A549 (cell line): ENCODE measurements at regions not wholly inside any gene's neighbourhood (a gene's known extent, or its start where the extent isn't known, plus 50 kb on each side); places are given as distances from the start of the nearest gene placed in this dataset.

Source experiments
- ATAC-seq, 2 experiments: fragments of 200-7000 bp in 1 of 2; fragments of >200 bp in 1 of 2; cut with Nextera tagmentation in 1 of 2; cut with Tn5 transposase in 1 of 2; 3 replicates each; pipeline versions ENCODE4 v1.8.0 to v1.9.1; 2018 to 2020; ENCODE audit warnings: mild to moderate bottlenecking in 1 of 2, moderate library complexity in 1 of 2
- CTCF ChIA-PET: fragments of 300-600 bp; sonication (Branson Sonifier 250); formaldehyde crosslinking; extraction: SDS; loops from one replicate; lab custom pipeline; 2021; ENCODE audit warnings: antibody characterized with exemption, inconsistent platforms; lab: Yijun Ruan, JAX
- POLR2A ChIA-PET: fragments of 350-600 bp; formaldehyde crosslinking; extraction: SDS; loops from one replicate; lab custom pipeline; 2021; ENCODE audit warnings: antibody characterized with exemption, inconsistent platforms; lab: Yijun Ruan, JAX
- DNase-seq, 2 experiments: peaks; one replicate each; pipeline versions ENCODE4 v3.0.0 to v3.0.0-alpha.2; 2011 to 2016; ENCODE audit warnings: low read depth in 1 of 2, low spot score in 1 of 2
- FAIRE-seq: peaks from 2 replicates; lab custom pipeline; 2011; peaks lifted over from hg19 to GRCh38; lab: Jason Lieb, UNC
- H3K27ac ChIP-seq, 2 experiments: fragments of >200 bp; sonication (Bioruptor Twin); formaldehyde crosslinking; 3 replicates each; pipeline ENCODE4 v1.5.1; 2016 to 2017
- H3K4me1 ChIP-seq: fragments of >200 bp; sonication (Bioruptor Twin); formaldehyde crosslinking; 3 replicates; pipeline ENCODE4 v1.6.1; 2016
- H3K4me2 ChIP-seq: fragments of >200 bp; sonication (Bioruptor Twin); formaldehyde crosslinking; 3 replicates; pipeline ENCODE4 v1.6.1; 2016
- H3K4me3 ChIP-seq: fragments of >200 bp; sonication (Bioruptor Twin); formaldehyde crosslinking; 3 replicates; pipeline ENCODE4 v1.5.1; 2016
- H3K9me3 ChIP-seq: fragments of >200 bp; sonication (Bioruptor Twin); formaldehyde crosslinking; 3 replicates; pipeline ENCODE4 v1.6.1; 2016
- BHLHE40 ChIP-seq: IDR thresholded peaks from 2 replicates; pipeline ENCODE4 v1.6.1; 2012; ENCODE audit warnings: low read depth, low read length, inconsistent platforms
- CBX2 ChIP-seq: fragments of 200-600 bp; sonication (generic); IDR thresholded peaks from 2 replicates; pipeline ENCODE4 v1.6.1; 2016; ENCODE audit warnings: low read depth, mild to moderate bottlenecking, borderline replicate concordance
- CEBPB ChIP-seq, 2 experiments: fragments of >200 bp in 1 of 2; sonication (Bioruptor Twin) in 1 of 2; formaldehyde crosslinking in 1 of 2; IDR thresholded peaks; 2 replicates each; pipeline ENCODE4 v1.6.1; 2012 to 2016
- CHD4 ChIP-seq: fragments of 200-600 bp; sonication (generic); IDR thresholded peaks from 2 replicates; pipeline ENCODE4 v1.6.1; 2016; ENCODE audit warnings: antibody characterized with exemption, mild to moderate bottlenecking, borderline replicate concordance
- EHF ChIP-seq: fragments of 250-450 bp; sonication (Bioruptor Pico); IDR thresholded peaks from 2 replicates; pipeline ENCODE4 v1.5.0; 2020; ENCODE audit warnings: mild to moderate bottlenecking
- FOSL2 ChIP-seq, 2 experiments: fragments of 450-650 bp in 1 of 2; fragments of >200 bp in 1 of 2; sonication (Bioruptor Twin) in 1 of 2; formaldehyde crosslinking; IDR thresholded peaks; 2 replicates each; pipeline versions ENCODE4 v1.5.0 to v1.6.1; 2016 to 2020; ENCODE audit warnings: mild to moderate bottlenecking in 1 of 2, moderate library complexity in 1 of 2
- HMGXB4 ChIP-seq: fragments of 250-450 bp; sonication (Bioruptor Pico); IDR thresholded peaks from 2 replicates; pipeline ENCODE4 v1.5.0; 2021; ENCODE audit warnings: mild to moderate bottlenecking, moderate library complexity, borderline replicate concordance
- HOXA7 ChIP-seq: fragments of 250-450 bp; sonication (Bioruptor Pico); IDR thresholded peaks from 2 replicates; pipeline ENCODE4 v1.5.0; 2020; ENCODE audit warnings: mild to moderate bottlenecking, moderate library complexity
- JUN ChIP-seq, 2 experiments: fragments of >200 bp; sonication (Bioruptor Twin); formaldehyde crosslinking; IDR thresholded peaks; 2 replicates in 1 of 2; 3 replicates in 1 of 2; pipeline ENCODE4 v1.6.1; 2016 to 2017
- KDM1A ChIP-seq: fragments of 200-600 bp; sonication (generic); IDR thresholded peaks from 2 replicates; pipeline ENCODE4 v1.6.1; 2016; ENCODE audit warnings: low read depth, mild to moderate bottlenecking
- KDM5A ChIP-seq: fragments of 200-600 bp; sonication (generic); IDR thresholded peaks from 2 replicates; pipeline ENCODE4 v1.6.1; 2016; ENCODE audit warnings: antibody characterized with exemption, mild to moderate bottlenecking
- MAFK ChIP-seq: fragments of 450-650 bp; IDR thresholded peaks from 2 replicates; pipeline ENCODE4 v1.6.1; 2014; ENCODE audit not compliant: partially characterized antibody
- MAZ ChIP-seq: fragments of 150-350 bp; IDR thresholded peaks from 2 replicates; pipeline ENCODE4 v1.6.1; 2014; ENCODE audit warnings: antibody characterized with exemption, low read depth, low read length, borderline replicate concordance
- NFE2L2 ChIP-seq: fragments of 150-350 bp; conservative IDR thresholded peaks from 2 replicates; pipeline ENCODE4 v1.6.1; 2014; ENCODE audit warnings: low read length
- NR3C1 ChIP-seq: fragments of >200 bp; sonication (Bioruptor Twin); formaldehyde crosslinking; IDR thresholded peaks from 3 replicates; pipeline ENCODE4 v1.6.1; 2017
- PHF8 ChIP-seq: fragments of 200-600 bp; sonication (generic); IDR thresholded peaks from 2 replicates; pipeline ENCODE4 v1.6.1; 2016; ENCODE audit warnings: low read depth, mild to moderate bottlenecking, antibody characterized with exemption, moderate library complexity, borderline replicate concordance
- POLR2A ChIP-seq: IDR thresholded peaks from 2 replicates; pipeline ENCODE4 v1.6.1; 2012; ENCODE audit warnings: mild to moderate bottlenecking, low read length
- POLR2AphosphoS2 ChIP-seq: conservative IDR thresholded peaks from 2 replicates; pipeline ENCODE4 v1.6.1; 2012; ENCODE audit warnings: low read length, improper control_type of control experiment, inconsistent platforms
- RAD21 ChIP-seq, 2 experiments: fragments of >200 bp in 1 of 2; sonication (Bioruptor Twin) in 1 of 2; formaldehyde crosslinking in 1 of 2; IDR thresholded peaks in 1 of 2; conservative IDR thresholded peaks in 1 of 2; 2 replicates in 1 of 2; 3 replicates in 1 of 2; pipeline ENCODE4 v1.6.1; 2012 to 2018; ENCODE audit warnings: inconsistent platforms in 1 of 2
- RARB ChIP-seq: fragments of 250-450 bp; sonication (Bioruptor Pico); IDR thresholded peaks from 2 replicates; pipeline ENCODE4 v1.8.0; 2021; ENCODE audit warnings: mild to moderate bottlenecking, moderate library complexity
- RFX5 ChIP-seq: fragments of 450-650 bp; IDR thresholded peaks from 2 replicates; pipeline ENCODE4 v1.7.1; 2014; ENCODE audit warnings: antibody characterized with exemption, mild to moderate bottlenecking, moderate library complexity
- RNF2 ChIP-seq: fragments of 200-600 bp; sonication (generic); IDR thresholded peaks from 2 replicates; pipeline ENCODE4 v1.6.1; 2016; ENCODE audit warnings: low read depth, mild to moderate bottlenecking, antibody characterized with exemption, moderate library complexity, borderline replicate concordance
- SREBF2 ChIP-seq: fragments of 450-650 bp; IDR thresholded peaks from 2 replicates; pipeline ENCODE4 v1.6.1; 2014; ENCODE audit warnings: mild to moderate bottlenecking, moderate library complexity
- TP53 ChIP-seq: fragments of 250-450 bp; sonication (Bioruptor Pico); IDR thresholded peaks from 2 replicates; pipeline ENCODE4 v1.5.0; 2021; ENCODE audit warnings: mild to moderate bottlenecking, moderate library complexity
- ZC3H11A ChIP-seq: fragments of 450-650 bp; IDR thresholded peaks from 2 replicates; pipeline ENCODE4 v1.6.1; 2014; ENCODE audit warnings: antibody characterized with exemption, mild to moderate bottlenecking
- ZFP36 ChIP-seq: fragments of 450-650 bp; IDR thresholded peaks from 2 replicates; pipeline ENCODE4 v1.6.1; 2014; ENCODE audit warnings: borderline replicate concordance; ENCODE audit not compliant: partially characterized antibody
- WGBS: methylation state at CpG from one replicate; pipeline ENCODE4 v1.1.6; 2017; ENCODE audit errors: missing lambda C conversion rate; 5-methylcytosine and 5-hydroxymethylcytosine counted together
- TF ChIP-seq, protein P1 (sequence below): fragments of 250-450 bp; sonication (Bioruptor Pico); IDR thresholded peaks from 2 replicates; pipeline ENCODE4 v1.5.0; 2020; ENCODE audit warnings: low read depth, mild to moderate bottlenecking, moderate library complexity
- TF ChIP-seq, protein P2 (sequence below): fragments of 450-650 bp; IDR thresholded peaks from 2 replicates; pipeline ENCODE4 v1.6.1; 2014; ENCODE audit warnings: antibody characterized with exemption

GRCh38 chr17:69650881-69651280, 236.4 kb downstream of the MAP2K6 start:
- WGBS = 45% methylated on average over 5 of the region's 5 CpGs
- no peak overlapping the region for H3K4me3 ChIP-seq
- TF ChIP-seq POLR2A = no peak
- no peak for TF ChIP-seq BHLHE40
- no peak for TF ChIP-seq MAFK
- TF ChIP-seq ZFP36 = no peak
- no peak for TF ChIP-seq RFX5
- TF ChIP-seq KDM1A = no peak
- no peak for TF ChIP-seq CHD4
- no peak for TF ChIP-seq MAZ
- no peak for TF ChIP-seq FOSL2 (IDR thresholded peaks at IDR 0.05)
- no peak for TF ChIP-seq FOSL2 (CRISPR knock-in tag; IDR thresholded peaks at IDR 0.05)
- no peak for TF ChIP-seq ZC3H11A
- no peak for TF ChIP-seq HOXA7 (CRISPR knock-in tag)
- no peak for TF ChIP-seq EHF (CRISPR knock-in tag)
- no peak for TF ChIP-seq NR3C1
- no peak for TF ChIP-seq HMGXB4 (CRISPR knock-in tag)
- TF ChIP-seq POLR2AphosphoS2 = no peak
- TF ChIP-seq SREBF2 = no peak
- TF ChIP-seq RNF2 = no peak
- TF ChIP-seq PHF8 = no peak
- TF ChIP-seq TP53 (CRISPR knock-in tag) = no peak
- no peak overlapping the region for H3K4me2 ChIP-seq
- ChIA-PET POLR2A (no interaction called here), CTCF (no interaction called here)
- no peak overlapping the region for H3K27ac ChIP-seq
- peaks cover 9% of the 10 kb centered on the region for H3K4me1 ChIP-seq
- FAIRE-seq (no peak), ATAC-seq (no peak), DNase-seq (no peak)
- H3K9me3 ChIP-seq = no peaks in the 10 kb centered on the region

GRCh38 chr17:69651921-69652320, 237.4 kb downstream of the MAP2K6 start:
- 29% methylated on average over 2 of the region's 2 CpGs for WGBS

DNA sequence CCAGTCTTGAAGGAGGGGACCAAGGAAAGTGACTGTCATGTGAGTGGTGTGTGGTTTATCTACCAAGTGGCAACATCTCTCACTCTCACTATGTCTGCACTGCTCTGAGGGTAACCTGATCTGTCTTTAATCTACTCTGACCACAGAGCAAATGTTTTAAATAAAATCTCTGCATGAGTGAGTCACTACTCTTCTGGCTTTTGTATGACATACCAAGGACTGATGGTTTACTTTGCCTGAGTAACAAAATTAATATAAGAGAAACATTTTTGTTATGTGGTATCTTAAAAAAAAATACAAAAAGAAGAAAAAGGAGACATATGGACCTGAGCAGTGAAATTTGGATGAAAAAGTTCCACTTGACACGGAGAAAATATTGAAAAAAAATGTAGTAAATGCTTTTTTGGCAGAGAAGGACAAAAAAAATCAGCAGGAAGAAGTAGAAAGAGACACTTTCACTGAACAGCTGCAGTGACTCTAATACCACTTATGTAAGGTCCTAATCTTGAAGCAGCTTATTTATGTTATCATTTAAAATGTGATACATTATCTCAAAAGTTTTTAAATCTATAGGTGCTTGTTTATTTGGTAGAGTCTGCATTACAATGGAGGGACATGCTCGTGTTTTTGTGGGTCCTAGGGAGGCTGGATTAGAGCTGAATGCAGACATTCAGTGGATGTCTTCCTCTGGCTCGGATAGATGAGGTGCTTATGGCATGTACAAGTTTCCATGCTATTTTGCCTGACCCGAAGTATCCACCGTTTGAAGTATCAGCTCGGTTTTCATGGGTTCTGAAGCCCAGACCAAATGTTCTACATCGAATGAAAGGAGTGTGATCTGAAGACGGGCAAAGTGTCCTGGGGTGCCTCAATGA, 240.7 kb downstream of the MAP2K6 start:
- WGBS = 52% methylated on average over 8 of the region's 8 CpGs
- Histone ChIP-seq H3K9me3 (0 out of 3 replicates have a peak, but pooled peaks cover 7% of the 10 kb centered on the region), H3K27ac (no peak overlapping the region), H3K4me2 (peak overlapping the region; percentile 32; the same call in 2 of the 3 replicates), H3K4me1 (peaks cover 9% of the 10 kb centered on the region), H3K4me3 (no peak overlapping the region)
- POLR2A ChIA-PET = no interaction called here
- CTCF ChIA-PET = interaction anchor here (0.5 to 1.4 kb wide), 5 partner anchors 45 to 1910 kb away, joined by 3 to 4 read pairs (median 3); no protein-coding TSS in a partner anchor
- no peak for TF ChIP-seq FOSL2 (IDR thresholded peaks at IDR 0.05)
- peak; percentile 60 for TF ChIP-seq FOSL2 (CRISPR knock-in tag; IDR thresholded peaks at IDR 0.05)
- TF ChIP-seq, protein P1, sequence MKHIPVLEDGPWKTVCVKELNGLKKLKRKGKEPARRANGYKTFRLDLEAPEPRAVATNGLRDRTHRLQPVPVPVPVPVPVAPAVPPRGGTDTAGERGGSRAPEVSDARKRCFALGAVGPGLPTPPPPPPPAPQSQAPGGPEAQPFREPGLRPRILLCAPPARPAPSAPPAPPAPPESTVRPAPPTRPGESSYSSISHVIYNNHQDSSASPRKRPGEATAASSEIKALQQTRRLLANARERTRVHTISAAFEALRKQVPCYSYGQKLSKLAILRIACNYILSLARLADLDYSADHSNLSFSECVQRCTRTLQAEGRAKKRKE (CRISPR knock-in tag) = no peak
- TF ChIP-seq NFE2L2 = no peak
- no peak for TF ChIP-seq RARB
- TF ChIP-seq KDM5A = no peak
- no peak for TF ChIP-seq CBX2
- TF ChIP-seq, protein P2, sequence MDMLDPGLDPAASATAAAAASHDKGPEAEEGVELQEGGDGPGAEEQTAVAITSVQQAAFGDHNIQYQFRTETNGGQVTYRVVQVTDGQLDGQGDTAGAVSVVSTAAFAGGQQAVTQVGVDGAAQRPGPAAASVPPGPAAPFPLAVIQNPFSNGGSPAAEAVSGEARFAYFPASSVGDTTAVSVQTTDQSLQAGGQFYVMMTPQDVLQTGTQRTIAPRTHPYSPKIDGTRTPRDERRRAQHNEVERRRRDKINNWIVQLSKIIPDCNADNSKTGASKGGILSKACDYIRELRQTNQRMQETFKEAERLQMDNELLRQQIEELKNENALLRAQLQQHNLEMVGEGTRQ = no peak
- no peak for TF ChIP-seq JUN (IDR thresholded peaks at IDR 0.05)
- no peak for TF ChIP-seq ZC3H11A
- no peak for FAIRE-seq
- peak in 1 of 2 experiments; percentile 11 for DNase-seq
- peak; percentile 70 to 71; a peak in 5 of 6 replicates for ATAC-seq

More at GRCh38 chr17:69651921-69652320, 237.4 kb downstream of the MAP2K6 start:
- no peaks in the 10 kb centered on the region for H3K9me3 ChIP-seq
- peaks cover 9% of the 10 kb centered on the region for H3K4me1 ChIP-seq
- DNase-seq = no peak
- POLR2A ChIA-PET = no interaction called here
- TF ChIP-seq CEBPB (IDR thresholded peaks at IDR 0.05) (no peak), MAZ (no peak), RAD21 (conservative IDR thresholded peaks at IDR 0.05 in 1 of 2, IDR thresholded peaks at IDR 0.05 in 1 of 2) (no peak), ZC3H11A (no peak)
- TF ChIP-seq, all 56 proteins: peak for 0
- ATAC-seq (no peak), FAIRE-seq (peak; percentile 23)
- no peak overlapping the region for H3K4me3 ChIP-seq
- H3K27ac ChIP-seq = no peak overlapping the region
- H3K4me2 ChIP-seq = no peak overlapping the region
- CTCF ChIA-PET = interaction anchor here (0.8 kb wide), 1 partner anchor 45 kb away, joined by 4 read pairs; no protein-coding TSS in a partner anchor
